ENCODE measurements at regions not wholly inside any gene's neighbourhood (a gene's known extent, or its start where the extent isn't known, plus 50 kb on each side); places are given as distances from the start of the nearest gene placed in this dataset.

- TF ChIP-seq CTCF (IDR thresholded peaks at IDR 0.05) (peak; percentile 75 to 84 (median 84)), POLR2AphosphoS5 (IDR thresholded peaks at IDR 0.05) (peak in 1 of 2 donors; percentile 38), POLR2A (IDR thresholded peaks at IDR 0.05; ENCODE audit: low read depth) (no peak), EP300 (IDR thresholded peaks at IDR 0.05) (no peak)
Observed at GRCh38 chr11:11028017-11028692, 170.3 kb upstream of the ZBED5 start.

Measured in esophagus muscularis mucosa (tissue), 4 donors.